Cerebellar nuclear complex (tissue), 1 donor: ENCODE measurements at regions not wholly inside any gene's neighbourhood (a gene's known extent, or its start where the extent isn't known, plus 50 kb on each side); places are given as distances from the start of the nearest gene placed in this dataset.
"Not testable (repeated sequence)": the region's sequence is repeated elsewhere in the genome, so short reads cannot be mapped to it uniquely, and the experiment has no call there.

Source experiments
- DNase-seq, 2 experiments: peaks; one replicate each; lab custom pipeline; 2025; lab: John Stamatoyannopoulos, UW

DNA sequence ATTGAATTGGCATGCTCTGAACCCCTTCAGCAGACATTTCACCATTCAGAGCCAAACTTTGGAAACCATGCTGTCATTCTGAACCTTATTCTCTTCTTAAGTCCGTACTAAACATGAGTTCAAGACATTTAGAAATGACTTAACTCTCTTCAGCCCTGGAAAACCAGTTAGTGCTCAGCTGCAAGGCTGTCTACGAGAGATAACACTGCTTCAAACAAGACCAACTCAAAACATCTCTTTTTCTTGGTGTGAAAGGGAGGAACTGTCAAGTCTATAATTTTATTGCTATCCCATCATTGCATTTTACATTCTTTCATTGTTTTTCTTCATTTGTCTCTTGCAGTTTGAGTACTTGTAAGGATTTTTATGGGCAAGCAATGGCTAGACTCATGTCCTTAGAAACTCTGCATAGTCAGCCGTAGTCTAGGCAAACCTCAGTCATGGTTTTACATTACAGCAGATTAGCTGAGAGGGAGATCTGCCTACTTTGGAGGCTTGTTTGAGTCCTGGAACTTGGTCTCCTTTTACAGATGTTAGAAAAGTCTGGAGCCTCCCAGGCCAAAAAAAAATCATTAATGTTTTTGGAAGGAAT lies 120.6 kb upstream of the JADE1 start:
- DNase-seq, result no peak

DNA sequence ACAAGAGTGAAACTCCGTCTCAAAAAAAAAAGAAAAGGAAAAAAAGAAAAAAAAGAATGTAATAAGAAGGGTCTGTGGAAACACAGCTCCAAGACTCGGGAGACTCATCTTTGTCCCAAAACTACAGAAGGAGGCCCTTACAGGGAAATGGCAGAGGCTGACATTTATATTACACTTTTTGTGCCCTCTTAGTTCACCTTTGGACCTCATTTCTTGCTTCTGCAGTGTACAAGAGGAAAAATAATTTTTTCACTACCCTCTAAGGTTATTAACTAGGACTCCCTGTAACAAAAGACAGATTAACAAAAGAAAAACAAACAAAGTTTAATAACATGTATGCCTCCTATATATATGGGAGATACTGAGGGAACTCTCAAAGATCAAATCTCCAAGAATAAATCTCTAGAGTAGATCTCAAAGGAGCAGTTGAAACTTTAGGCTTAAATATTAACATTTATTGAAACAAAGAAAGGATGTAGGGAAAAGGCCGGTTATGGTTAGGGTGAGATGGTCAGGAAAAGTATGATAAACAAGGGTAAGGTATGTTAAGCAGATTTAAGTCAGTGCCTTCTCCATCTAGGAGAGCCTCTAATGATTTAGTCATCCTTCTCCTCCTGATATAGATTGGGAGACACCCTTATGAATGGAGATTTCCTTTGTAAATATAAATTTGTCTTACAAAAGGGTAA lies 121.3 kb upstream of the JADE1 start:
- no peak for DNase-seq

DNA sequence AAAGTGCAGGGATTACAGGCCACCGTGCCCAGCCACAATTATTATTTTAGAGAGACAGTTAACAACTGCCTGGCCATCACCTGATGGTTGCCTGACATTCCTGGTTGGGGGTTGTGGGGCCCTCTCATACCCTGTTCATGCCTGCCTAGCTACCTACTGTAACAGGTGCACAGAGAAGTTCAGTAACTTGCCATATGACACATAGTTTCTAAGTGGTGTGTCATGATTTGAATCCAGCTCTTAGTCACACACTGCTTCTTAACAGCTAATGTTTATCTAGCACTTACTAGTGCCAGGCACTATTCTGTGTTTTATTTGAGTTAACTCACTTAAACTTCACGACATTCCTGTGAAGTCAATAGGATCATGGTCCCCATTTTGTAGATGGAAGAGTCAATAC lies 122.7 kb upstream of the JADE1 start:
- no peak for DNase-seq

DNA sequence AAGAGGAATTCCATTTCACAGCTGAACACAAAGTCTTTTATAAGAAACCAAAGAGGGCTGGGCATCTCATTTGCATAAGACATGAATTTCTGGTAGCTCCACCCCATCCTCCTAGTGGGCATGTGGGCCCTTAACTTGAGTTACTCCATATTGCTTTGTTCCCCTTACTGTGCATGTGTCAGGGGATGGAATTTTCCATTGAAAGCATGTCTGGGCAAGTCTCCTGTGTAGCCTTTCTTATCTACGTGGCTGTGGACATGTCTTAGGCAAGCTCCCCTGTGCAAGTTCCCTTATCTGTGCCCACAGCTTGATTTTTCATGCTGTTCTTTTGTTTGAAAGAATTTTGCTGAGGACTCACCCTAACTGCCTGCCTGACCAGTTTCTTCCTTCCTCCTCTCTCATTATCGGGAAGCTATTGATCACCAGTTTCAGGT lies 123.5 kb upstream of the JADE1 start:
- DNase-seq, result no peak

DNA sequence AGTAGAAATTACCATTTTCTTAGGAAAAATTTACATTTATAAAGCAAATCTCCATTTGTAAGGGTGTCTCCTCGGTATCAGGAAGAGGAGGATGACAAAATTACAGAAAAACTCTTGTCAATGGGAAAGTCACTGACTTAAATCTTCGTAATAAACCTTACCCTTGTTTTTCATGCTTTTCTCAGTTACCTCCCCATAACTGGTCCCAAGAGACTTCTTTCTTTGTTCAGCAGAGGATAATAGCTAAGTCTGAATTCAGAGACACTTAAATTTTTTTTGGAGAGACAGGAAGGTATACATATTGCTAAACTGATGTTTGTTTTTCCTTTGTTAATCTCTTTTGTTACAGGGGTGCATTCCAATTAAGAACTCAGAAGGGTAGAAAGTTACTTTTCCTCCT lies 125.5 kb upstream of the JADE1 start:
- no peak for DNase-seq

DNA sequence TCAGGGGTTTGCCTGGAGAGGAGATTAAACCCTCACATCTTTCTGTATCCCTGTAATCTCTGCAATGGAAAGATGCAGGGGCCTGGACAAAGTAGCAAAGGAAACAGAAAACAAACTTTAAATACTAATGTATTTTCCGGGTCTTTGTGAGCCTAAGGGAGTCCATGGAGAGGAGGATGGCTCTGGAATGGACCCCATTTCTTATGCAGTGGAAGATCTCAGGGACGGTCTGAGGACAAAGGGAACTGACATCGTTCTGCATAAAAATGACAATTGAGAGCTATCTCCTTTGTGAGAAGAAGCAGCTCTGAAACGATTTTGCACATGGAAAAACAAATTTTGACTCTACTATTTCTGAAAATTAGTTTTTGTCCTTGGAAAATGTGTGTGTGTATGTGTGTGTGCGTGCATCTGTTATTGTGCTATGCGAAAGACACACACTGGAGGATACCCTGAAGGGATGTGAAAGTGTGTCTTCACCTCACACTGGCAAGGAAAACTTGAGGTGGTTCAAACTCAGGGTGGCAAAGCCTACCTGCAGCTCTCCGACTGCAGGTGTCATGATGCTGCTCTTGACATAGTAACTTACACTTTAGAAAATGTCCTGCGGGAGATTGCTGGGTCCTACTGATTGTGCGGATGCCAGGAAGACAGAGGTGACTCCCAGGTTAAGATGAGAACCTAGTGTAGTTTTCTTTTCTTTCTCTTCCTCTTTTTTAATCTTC lies 126.4 kb upstream of the JADE1 start:
- DNase-seq, result no peak

DNA sequence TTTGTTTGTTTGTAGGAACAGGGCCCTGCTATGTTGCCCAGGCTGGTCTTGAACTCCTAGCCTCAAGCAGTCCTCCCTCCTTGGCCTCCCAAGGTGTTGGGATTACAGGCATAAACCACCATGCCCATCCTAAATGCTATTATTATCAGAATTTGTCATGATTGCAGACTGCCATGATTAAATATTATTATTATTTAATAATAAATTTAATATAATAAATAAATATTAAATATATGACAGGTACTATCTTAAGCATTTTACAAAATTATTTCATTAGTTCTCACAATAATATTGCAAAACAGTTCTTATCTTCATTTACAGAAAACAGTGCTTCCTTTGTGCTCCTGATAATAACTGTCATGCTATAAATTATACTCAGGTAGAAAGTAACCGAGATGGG lies 133.4 kb upstream of the JADE1 start:
- no peak for DNase-seq

DNA sequence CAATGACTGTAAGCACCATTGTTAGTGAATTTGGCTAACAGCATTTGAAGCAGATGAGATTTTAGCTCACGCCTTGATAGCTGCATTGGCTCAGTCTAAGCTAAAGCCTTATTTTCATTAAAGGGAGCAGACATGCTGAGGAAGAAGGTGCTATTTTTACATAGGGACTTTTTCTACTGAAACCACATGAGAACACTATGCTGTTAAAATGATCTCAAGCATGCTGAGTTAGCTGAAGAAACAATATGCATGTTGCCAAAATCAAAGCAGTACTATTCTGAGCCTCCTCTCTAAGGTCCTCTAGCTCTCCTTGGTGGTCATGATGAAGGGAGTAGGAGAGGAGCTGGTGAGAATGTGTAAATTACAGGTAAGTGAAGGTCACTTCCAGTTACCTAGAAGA lies 134.4 kb upstream of the JADE1 start:
- DNase-seq, result no peak

DNA sequence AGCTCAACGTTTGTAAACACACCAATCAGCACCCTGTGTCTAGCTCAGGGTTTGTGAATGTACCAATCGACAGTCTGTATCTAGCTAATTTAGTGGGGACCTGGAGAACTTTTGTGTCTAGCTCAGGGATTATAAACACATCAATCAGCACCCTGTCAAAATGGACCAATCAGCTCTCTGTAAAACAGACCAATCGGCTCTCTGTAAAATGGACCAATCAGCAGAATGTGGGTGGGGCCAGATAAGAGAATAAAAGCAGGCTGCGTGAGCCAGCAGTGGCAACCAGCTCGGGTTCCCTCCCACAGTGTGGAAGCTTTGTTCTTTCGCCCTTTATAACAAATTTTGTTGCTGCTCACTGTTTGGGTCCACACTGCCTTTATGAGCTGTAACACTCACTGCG lies 136.3 kb upstream of the JADE1 start:
- not testable (repeated sequence) for DNase-seq

DNA sequence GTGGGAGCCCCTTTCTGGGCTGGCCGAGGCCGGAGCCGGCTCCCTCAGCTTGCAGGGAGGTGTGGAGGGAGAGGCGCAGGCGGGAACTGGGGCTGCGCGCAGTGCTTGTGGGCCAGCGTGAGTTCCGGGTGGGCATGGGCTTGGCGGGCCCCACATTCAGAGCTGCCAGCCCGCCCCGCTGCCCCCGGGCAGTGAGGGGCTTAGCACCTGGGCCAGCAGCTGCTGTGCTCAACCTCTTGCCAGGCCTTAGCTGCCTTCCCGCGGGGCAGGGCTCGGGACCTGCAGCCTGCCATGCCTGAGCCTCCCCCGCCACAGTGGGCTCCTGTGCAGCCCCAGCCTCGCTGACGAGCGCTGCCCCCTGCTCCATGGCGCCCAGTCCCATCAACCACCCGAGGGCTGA lies 136.9 kb upstream of the JADE1 start:
- DNase-seq, result not testable (repeated sequence)

DNA sequence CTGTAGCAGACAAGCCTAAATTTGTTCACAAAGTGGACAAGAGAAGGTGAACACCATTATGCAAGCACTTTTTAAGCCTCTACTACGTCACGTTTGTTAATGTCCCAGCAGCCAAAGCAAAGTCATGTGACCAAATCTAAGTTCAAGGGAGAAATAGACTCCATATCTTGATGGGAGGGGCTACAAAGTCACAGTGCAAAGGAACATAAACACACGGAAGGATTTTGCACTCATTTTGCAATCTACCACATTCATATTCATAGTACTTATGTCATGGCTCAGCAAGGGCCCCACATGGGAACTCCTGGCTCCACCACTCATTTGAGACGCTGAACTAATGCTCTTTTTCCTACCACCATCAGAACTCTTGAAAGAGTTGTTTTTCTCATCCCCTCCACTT lies 139.0 kb upstream of the JADE1 start:
- no peak for DNase-seq

DNA sequence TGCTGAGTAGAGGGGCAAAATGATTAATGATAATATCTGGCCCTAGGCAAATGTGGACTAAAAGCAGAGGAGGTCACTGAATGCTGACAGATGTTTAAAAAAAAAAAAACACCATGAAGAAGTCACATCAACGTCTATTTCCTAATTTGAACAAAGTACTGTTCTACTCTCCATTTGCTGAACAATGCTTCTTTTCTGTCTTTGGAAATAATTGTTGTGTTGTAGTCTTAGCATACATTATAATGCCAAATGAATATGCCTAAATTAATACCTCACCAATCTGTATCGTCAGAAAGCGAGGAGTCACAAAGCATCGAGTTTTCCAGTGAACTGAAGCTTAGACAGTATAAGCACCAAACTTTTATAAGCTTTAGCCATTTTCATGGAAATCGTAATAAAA lies 140.9 kb upstream of the JADE1 start:
- no peak for DNase-seq

DNA sequence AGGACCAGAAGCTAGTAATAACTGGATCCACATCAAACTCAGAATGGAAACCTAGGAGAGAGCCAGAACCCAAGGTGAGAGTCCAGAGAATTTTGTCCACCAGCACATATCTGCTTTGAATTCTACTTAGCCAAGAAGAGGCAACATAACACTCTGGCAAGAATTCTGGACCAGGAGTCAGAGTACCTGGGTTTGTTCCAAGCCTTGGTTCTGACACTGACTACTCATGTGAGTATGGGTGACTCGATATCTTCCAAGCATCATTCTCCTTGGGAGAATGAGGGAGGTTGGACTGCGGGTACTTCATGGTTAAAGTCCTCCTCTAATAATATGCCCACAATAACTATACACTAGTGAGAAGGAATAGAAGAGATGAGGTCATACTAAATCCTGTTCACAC lies 144.0 kb upstream of the JADE1 start:
- no peak for DNase-seq

DNA sequence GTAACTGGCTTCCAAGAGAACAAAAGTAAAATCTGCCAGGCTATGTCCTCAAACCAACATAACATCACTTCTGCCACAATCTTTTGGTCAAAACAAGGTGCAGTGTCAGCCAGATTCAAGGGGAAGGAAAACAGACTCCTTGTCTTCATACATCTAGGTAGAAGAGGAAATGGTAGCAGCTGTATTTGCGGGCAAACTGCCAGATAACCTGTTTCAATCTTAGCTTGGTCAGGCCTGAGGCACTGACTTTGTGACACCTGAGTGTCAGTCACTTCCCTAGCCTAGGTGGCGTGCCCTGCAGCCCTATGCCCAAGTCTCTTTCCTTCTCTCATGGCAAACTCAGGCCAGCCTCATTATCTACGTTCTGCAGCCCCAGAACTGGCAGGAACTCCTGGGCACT lies 146.2 kb upstream of the JADE1 start:
- DNase-seq, result no peak

DNA sequence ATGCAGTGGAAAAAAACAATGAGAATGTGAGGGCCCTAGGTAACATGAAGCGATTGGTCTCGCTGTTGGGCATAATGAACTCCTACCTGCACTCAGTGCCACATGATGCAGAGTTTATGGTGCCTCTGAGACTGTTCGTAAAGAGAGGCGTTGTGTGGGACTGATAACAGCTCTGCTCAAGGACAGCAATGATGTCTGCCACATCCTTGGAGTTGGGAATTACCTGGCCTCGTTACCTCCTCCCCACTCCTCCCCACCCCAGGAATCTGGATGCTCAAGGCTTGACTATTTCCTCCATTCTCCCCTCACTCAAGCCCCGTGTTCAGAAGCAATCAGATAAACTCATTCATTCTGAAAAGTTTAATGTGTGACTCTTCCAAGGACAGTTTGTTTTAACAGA lies 148.0 kb upstream of the JADE1 start:
- no peak for DNase-seq

DNA sequence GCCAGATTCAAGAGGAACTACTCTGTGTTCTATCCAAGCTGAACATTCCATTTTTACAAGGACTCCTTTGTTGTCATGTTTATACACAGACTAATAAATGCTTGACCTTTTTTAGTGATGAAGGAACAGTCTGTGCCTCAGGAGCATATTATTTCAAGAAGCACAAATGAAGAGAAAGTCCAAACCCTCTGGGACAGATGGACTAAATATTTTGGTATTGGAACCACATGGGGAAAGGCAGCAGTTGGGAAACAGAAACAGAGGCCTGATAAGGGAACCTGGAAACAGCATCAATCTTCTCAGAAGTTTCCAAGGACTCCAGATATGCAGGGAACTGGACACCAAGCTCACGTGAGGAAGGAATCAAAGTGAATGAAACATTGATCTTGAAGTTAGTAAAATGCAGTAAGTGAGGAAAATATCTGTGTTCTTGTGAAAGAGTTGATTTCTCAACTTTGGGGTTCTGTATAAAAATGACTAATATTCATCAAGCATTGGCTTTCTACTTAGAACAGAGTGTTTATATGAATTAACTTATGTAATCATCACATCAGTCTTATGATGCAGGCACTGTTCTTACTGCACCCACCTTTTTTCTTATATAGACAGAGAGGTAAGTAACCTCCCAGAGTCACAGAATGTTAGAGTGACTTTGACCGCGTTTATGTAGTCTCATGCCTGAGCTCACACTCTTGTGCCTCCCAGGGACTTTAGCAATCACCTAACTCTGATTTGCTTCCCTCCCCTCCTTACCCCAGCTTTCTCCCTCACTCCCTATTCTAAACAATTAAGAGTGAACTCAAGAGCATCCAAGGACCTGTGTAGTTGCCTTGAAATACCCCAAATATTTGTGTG lies 148.9 kb upstream of the JADE1 start:
- no peak for DNase-seq

DNA sequence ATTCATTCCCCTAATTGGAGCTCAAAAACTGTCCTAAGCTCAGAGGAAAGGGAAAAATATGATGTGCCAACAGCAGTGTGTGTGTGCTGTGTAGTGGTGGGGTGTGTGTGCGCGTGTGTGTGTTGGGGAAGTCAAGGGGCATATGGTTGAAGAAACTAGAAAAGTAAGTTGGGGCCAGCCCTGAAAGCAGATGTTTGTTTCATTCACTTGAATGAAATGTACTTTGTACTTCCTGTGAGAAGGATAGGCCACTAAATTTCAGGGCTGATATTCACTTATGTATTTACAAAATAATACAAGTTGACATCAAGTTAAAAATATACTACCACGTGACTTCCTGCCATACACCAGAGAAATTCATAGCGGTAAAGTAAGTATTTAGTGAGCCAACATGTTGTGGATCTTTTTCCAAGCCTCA lies 151.3 kb upstream of the JADE1 start:
- no peak for DNase-seq

DNA sequence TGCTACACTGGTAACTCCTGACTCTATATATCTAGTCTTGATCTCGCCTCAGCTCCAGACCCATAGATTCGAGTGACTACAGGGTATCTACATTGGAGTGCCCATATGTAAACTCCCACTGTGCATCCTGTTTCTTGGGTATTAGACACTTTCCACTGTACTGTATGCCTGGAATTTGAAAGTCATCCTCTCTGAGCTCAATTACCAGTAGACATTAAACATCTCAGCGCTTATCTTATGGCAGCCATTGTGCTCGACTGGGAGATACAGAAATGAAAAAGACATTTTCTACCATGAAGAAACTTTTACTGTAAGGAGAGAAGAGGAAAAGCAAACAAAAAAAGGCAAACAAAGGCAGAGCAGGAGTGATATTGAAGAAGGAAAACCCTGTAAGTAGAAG lies 151.9 kb upstream of the JADE1 start:
- DNase-seq, result no peak

DNA sequence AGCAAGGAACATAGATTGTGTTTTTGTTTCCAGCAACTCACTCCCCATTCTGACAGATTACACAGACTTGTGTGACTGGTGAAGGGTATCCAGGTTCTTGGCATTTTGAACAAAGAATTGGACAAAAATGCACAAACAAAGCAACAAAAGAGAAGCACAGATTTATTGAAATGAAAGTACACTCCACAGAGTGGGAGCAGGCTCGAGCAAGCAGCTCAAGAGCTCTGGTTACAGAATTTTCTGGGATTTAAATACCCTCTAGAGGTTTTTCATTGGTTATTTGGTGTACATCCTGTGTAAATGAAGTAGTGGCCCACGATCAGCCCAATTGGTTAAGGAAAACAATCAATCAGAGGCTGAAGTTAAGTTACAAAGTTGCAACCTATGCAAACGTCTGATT lies 155.0 kb upstream of the JADE1 start:
- DNase-seq, result no peak

DNA sequence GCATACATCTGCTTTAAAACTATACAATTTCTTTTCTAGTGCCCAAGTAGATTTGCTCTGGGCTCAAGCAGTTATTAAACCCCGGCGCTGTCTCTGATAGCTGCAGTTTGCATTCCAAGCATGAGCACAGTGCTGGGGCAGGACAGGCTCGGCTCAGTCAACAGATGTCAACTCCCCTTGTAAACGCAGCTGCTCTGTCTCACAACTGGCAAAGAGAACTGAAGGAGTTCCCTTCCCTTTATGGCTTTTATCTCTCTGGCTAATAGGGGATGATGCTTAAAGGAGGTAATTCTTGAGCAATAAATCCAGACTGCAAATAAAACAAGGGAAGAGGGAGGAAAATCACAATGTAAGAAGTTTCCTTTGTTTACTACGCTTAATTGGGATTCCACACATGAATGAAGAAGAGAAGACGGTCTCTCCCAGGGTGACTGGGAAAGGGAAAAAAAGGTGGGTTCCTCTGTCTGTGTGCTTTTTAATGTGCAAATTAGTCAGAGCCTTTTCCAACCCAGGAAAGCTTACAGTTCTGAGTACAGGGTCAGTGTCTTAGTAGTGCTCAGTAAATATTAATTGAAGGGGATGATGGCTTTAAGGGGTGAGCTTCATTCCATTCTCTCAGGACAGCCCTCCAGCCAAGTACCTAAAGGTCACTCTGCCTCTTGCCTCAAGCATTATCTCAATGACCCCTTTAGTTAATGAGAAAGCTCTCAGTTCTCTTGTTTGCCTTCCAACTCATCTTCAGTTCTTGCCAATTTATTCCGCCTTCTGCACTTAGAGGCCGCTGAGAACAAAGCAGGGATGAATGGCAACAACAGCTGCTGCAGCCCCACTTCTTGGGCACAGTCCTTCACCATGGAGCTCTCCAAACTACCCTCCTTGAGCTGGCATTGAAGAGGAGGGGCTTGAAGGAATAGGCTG lies 155.7 kb upstream of the JADE1 start:
- DNase-seq, result no peak

DNA sequence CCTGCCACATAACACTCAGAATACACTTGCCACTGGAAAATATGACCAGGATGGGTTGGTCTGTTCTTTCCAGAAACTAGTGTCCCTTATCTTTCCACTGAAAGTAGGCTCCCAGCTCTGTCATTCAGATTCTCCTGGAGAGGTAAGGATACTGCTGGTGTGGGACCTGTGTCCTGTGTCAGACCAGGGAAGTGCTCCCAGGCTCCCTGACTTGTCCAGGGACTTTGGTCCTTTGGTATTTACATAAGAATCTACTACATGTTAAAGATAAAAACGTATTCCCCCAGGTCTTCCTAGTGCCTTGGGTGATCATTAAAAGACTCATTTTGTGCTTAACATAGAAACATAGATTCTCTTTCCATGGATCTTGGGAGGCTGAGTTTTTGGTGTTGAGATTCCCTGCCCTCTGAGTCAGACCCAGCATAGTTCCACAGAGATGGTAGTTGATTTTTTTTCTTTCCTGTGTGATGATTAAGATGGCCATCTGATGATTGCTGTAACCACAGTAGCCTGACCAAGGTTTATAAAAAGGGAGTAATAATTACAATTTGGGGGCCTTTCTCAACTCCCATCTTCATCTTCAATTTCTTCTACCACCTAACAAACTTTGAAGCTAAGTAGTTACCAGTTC lies 159.8 kb upstream of the JADE1 start:
- no peak for DNase-seq
